Trophoblast cell (in vitro differentiated cells and primary cell): ENCODE measurements at regions not wholly inside any gene's neighbourhood (a gene's known extent, or its start where the extent isn't known, plus 50 kb on each side); places are given as distances from the start of the nearest gene placed in this dataset.

Experiments
- DNase-seq, 2 donors: peaks; one replicate each; pipeline ENCODE4 v3.0.0-alpha.2; 2016
- H2AFZ ChIP-seq: 2 replicates; pipeline ENCODE4 v1.6.1; 2013; ENCODE audit warnings: low read length, moderate library complexity, mild to moderate bottlenecking; ENCODE audit not compliant: insufficient read depth, poor library complexity
- H2AK5ac ChIP-seq: 2 replicates; pipeline ENCODE4 v1.6.1; 2013; ENCODE audit warnings: mild to moderate bottlenecking, low read length
- H2BK120ac ChIP-seq: 2 replicates; pipeline ENCODE4 v1.6.1; 2013; ENCODE audit warnings: low read length, mild to moderate bottlenecking, moderate library complexity; ENCODE audit not compliant: insufficient read depth, poor library complexity
- H2BK12ac ChIP-seq: 2 replicates; pipeline ENCODE4 v1.6.1; 2013; ENCODE audit warnings: mild to moderate bottlenecking, low read length, moderate library complexity
- H2BK5ac ChIP-seq: 2 replicates; pipeline ENCODE4 v1.6.1; 2013; ENCODE audit warnings: low read length, low read depth, moderate library complexity, mild to moderate bottlenecking; ENCODE audit not compliant: poor library complexity
- H3K14ac ChIP-seq: 2 replicates; pipeline ENCODE4 v1.6.1; 2013; ENCODE audit warnings: mild to moderate bottlenecking, low read length
- H3K18ac ChIP-seq: 2 replicates; pipeline ENCODE4 v1.6.1; 2013; ENCODE audit warnings: mild to moderate bottlenecking, low read length
- H3K23ac ChIP-seq: 2 replicates; pipeline ENCODE4 v1.6.1; 2013; ENCODE audit warnings: low read length
- H3K27ac ChIP-seq: 2 replicates; pipeline ENCODE4 v1.5.1; 2013; ENCODE audit warnings: low read depth, mild to moderate bottlenecking, inconsistent platforms, low read length, moderate library complexity
- H3K27me3 ChIP-seq: 2 replicates; pipeline ENCODE4 v1.6.1; 2013; ENCODE audit warnings: inconsistent platforms, mild to moderate bottlenecking, low read length, moderate library complexity; ENCODE audit not compliant: insufficient read depth
- H3K36me3 ChIP-seq, 2 experiments: 1 replicate in 1 of 2; 2 replicates in 1 of 2; pipeline ENCODE4 v1.6.1; 2013; ENCODE audit warnings: low read length in 2 of 2, mild to moderate bottlenecking in 2 of 2, moderate library complexity in 1 of 2; ENCODE audit not compliant: insufficient read depth in 2 of 2, control insufficient read depth in 1 of 2
- H3K4ac ChIP-seq: 2 replicates; pipeline ENCODE4 v1.6.1; 2013; ENCODE audit warnings: low read depth, mild to moderate bottlenecking, low read length, moderate library complexity
- H3K4me1 ChIP-seq, 2 experiments: 1 replicate in 1 of 2; 2 replicates in 1 of 2; pipeline ENCODE4 v1.6.1; 2013; ENCODE audit warnings: low read length in 2 of 2, mild to moderate bottlenecking in 2 of 2, moderate library complexity in 1 of 2; ENCODE audit not compliant: insufficient read depth in 2 of 2, control insufficient read depth in 1 of 2
- H3K4me2 ChIP-seq: 2 replicates; pipeline ENCODE4 v1.6.1; 2013; ENCODE audit warnings: inconsistent platforms, mild to moderate bottlenecking, low read length, moderate library complexity
- H3K4me3 ChIP-seq: 2 replicates; pipeline ENCODE4 v1.5.1; 2013; ENCODE audit warnings: mild to moderate bottlenecking, low read depth, low read length, inconsistent platforms
- H3K79me1 ChIP-seq: one replicate; pipeline ENCODE4 v1.6.1; 2013; ENCODE audit warnings: low read length
- H3K79me2 ChIP-seq: 2 replicates; pipeline ENCODE4 v1.6.1; 2013; ENCODE audit warnings: low read length, mild to moderate bottlenecking; ENCODE audit not compliant: control insufficient read depth, insufficient read depth, poor library complexity
- H3K9ac ChIP-seq: 2 replicates; pipeline ENCODE4 v1.6.1; 2013; ENCODE audit warnings: mild to moderate bottlenecking, low read length
- H3K9me3 ChIP-seq: 2 replicates; pipeline ENCODE4 v1.6.1; 2013; ENCODE audit warnings: low read depth, mild to moderate bottlenecking, control low read depth, inconsistent platforms, low read length; ENCODE audit not compliant: insufficient read depth
- H4K12ac ChIP-seq: 2 replicates; pipeline ENCODE4 v1.6.1; 2013; ENCODE audit warnings: low read depth, mild to moderate bottlenecking, low read length, moderate library complexity
- H4K8ac ChIP-seq: 2 replicates; pipeline ENCODE4 v1.6.1; 2013; ENCODE audit warnings: low read depth, mild to moderate bottlenecking, low read length, moderate library complexity
- H4K91ac ChIP-seq: one replicate; pipeline ENCODE4 v1.6.1; 2013; ENCODE audit warnings: low read depth, mild to moderate bottlenecking, low read length, moderate library complexity
- WGBS: extraction: QIAGEN DNeasy Blood & Tissue Kit; methylation state at CpG from one replicate; pipeline ENCODE4 v1.1.7; 2013; ENCODE audit warnings: missing lambda C conversion rate; ENCODE audit not compliant: insufficient read length, insufficient coverage; ENCODE audit errors: extremely low coverage; 5-methylcytosine and 5-hydroxymethylcytosine counted together

GRCh38 chr4:35963974-35964515 lies 280.3 kb downstream of the ARAP2 start:
- H2AFZ ChIP-seq: no peak overlapping the region
- no peak overlapping the region for H2AK5ac ChIP-seq
- DNase-seq: no peak
- H4K91ac ChIP-seq: no peak overlapping the region
- no peak overlapping the region for H3K18ac ChIP-seq
- no peak overlapping the region for H2BK120ac ChIP-seq
- H3K79me1 ChIP-seq: no peaks in the 10 kb centered on the region
- H3K27ac ChIP-seq: no peak overlapping the region
- H3K4me2 ChIP-seq: no peak overlapping the region
- H2BK12ac ChIP-seq: no peak overlapping the region
- no peak overlapping the region for H4K8ac ChIP-seq
- 100% methylated on average over 1 of the region's 5 CpGs for WGBS
- H3K23ac ChIP-seq: no peak overlapping the region
- H2BK5ac ChIP-seq: no peak overlapping the region
- H3K9ac ChIP-seq: no peak overlapping the region
- H3K4me3 ChIP-seq: no peak overlapping the region
- H3K14ac ChIP-seq: no peak overlapping the region
- no peaks in the 10 kb centered on the region for H3K4me1 ChIP-seq
- no peak overlapping the region for H3K4ac ChIP-seq
- no peaks in the 10 kb centered on the region for H3K27me3 ChIP-seq
- H3K36me3 ChIP-seq: no peaks in the 10 kb centered on the region
- no peak overlapping the region for H4K12ac ChIP-seq
- no peaks in the 10 kb centered on the region for H3K79me2 ChIP-seq
- H3K9me3 ChIP-seq: no peaks in the 10 kb centered on the region

- H2BK5ac ChIP-seq: no peak overlapping the region
- no peak overlapping the region for H3K18ac ChIP-seq
- H3K79me1 ChIP-seq: no peaks in the 10 kb centered on the region
- no peaks in the 10 kb centered on the region for H3K27me3 ChIP-seq
- H4K12ac ChIP-seq: no peak overlapping the region
- H3K23ac ChIP-seq: no peak overlapping the region
- H3K4me1 ChIP-seq: no peaks in the 10 kb centered on the region
- H2AK5ac ChIP-seq: no peak overlapping the region
- no peaks in the 10 kb centered on the region for H3K36me3 ChIP-seq
- H4K91ac ChIP-seq: no peak overlapping the region
- no peak overlapping the region for H2AFZ ChIP-seq
- no peaks in the 10 kb centered on the region for H3K9me3 ChIP-seq
- WGBS: no CpG with 5 or more reads among the region's 1 CpG
- H3K79me2 ChIP-seq: no peaks in the 10 kb centered on the region
- H3K4me3 ChIP-seq: no peak overlapping the region
- no peak overlapping the region for H2BK120ac ChIP-seq
- DNase-seq: no peak
- no peak overlapping the region for H3K9ac ChIP-seq
- H3K4ac ChIP-seq: no peak overlapping the region
- H2BK12ac ChIP-seq: no peak overlapping the region
- H3K14ac ChIP-seq: no peak overlapping the region
- H3K4me2 ChIP-seq: no peak overlapping the region
- H4K8ac ChIP-seq: no peak overlapping the region
- H3K27ac ChIP-seq: no peak overlapping the region
Observed at GRCh38 chr4:35965300-35965699, 279.0 kb downstream of the ARAP2 start.

- no peak overlapping the region for H3K14ac ChIP-seq
- no peak overlapping the region for H4K12ac ChIP-seq
- H3K27ac ChIP-seq: no peak overlapping the region
- H3K4ac ChIP-seq: no peak overlapping the region
- no peaks in the 10 kb centered on the region for H3K79me1 ChIP-seq
- no peaks in the 10 kb centered on the region for H3K4me1 ChIP-seq
- H3K4me3 ChIP-seq: no peak overlapping the region
- no peak overlapping the region for H3K4me2 ChIP-seq
- no peak overlapping the region for H3K23ac ChIP-seq
- no peak for DNase-seq
- H2BK12ac ChIP-seq: no peak overlapping the region
- H2BK5ac ChIP-seq: no peak overlapping the region
- no peak overlapping the region for H2AK5ac ChIP-seq
- no peaks in the 10 kb centered on the region for H3K9me3 ChIP-seq
- no peak overlapping the region for H4K8ac ChIP-seq
- no peak overlapping the region for H4K91ac ChIP-seq
- H3K27me3 ChIP-seq: no peaks in the 10 kb centered on the region
- H3K18ac ChIP-seq: no peak overlapping the region
- no peak overlapping the region for H3K9ac ChIP-seq
- H3K79me2 ChIP-seq: no peaks in the 10 kb centered on the region
- H3K36me3 ChIP-seq: no peaks in the 10 kb centered on the region
- H2AFZ ChIP-seq: no peak overlapping the region
- H2BK120ac ChIP-seq: no peak overlapping the region
Observed at GRCh38 chr4:35966566-35966965, 277.7 kb downstream of the ARAP2 start.

GRCh38 chr4:35970366-35970960 lies 273.9 kb downstream of the ARAP2 start:
- Histone ChIP-seq H3K27ac (no peak overlapping the region), H3K79me1 (no peaks in the 10 kb centered on the region), H4K91ac (no peak overlapping the region), H2BK12ac (no peak overlapping the region), H3K9me3 (no peaks in the 10 kb centered on the region), H2BK120ac (no peak overlapping the region), H3K4me2 (no peak overlapping the region), H3K23ac (no peak overlapping the region), H3K9ac (no peak overlapping the region), H3K4ac (no peak overlapping the region), H2BK5ac (no peak overlapping the region), H3K18ac (no peak overlapping the region), H4K12ac (no peak overlapping the region), H2AFZ (no peak overlapping the region), H2AK5ac (no peak overlapping the region), H3K4me1 (no peaks in the 10 kb centered on the region), H3K79me2 (no peaks in the 10 kb centered on the region), H3K14ac (no peak overlapping the region), H3K36me3 (no peaks in the 10 kb centered on the region), H3K4me3 (no peak overlapping the region), H4K8ac (no peak overlapping the region), H3K27me3 (no peaks in the 10 kb centered on the region)
- no CpG with 5 or more reads among the region's 1 CpG for whole genome bisulfite sequencing
- no peak for DNase-seq
